ENCODE measurements at regions not wholly inside any gene's neighbourhood (a gene's known extent, or its start where the extent isn't known, plus 50 kb on each side); places are given as distances from the start of the nearest gene placed in this dataset.
"Not testable (repeated sequence)": the region's sequence is repeated elsewhere in the genome, so short reads cannot be mapped to it uniquely, and the experiment has no call there.

- not testable (repeated sequence) for TF ChIP-seq CTCF (IDR thresholded peaks at IDR 0.05 in 2 of 3, conservative IDR thresholded peaks at IDR 0.05 in 1 of 3; ENCODE audit: borderline replicate concordance in 1 of 3, insufficient read depth in 1 of 3, low read depth in 2 of 3, low read length in 2 of 3); FOSL1 (IDR thresholded peaks at IDR 0.05; ENCODE audit: low read depth); CEBPB (IDR thresholded peaks at IDR 0.05; ENCODE audit: low read depth); RAD21 (IDR thresholded peaks at IDR 0.05; ENCODE audit: low read depth); ZFX (IDR thresholded peaks at IDR 0.05); YY1 (IDR thresholded peaks at IDR 0.05; ENCODE audit: extremely low read depth, insufficient replicate concordance, low read depth, low read length); POLR2A (IDR thresholded peaks at IDR 0.05; ENCODE audit: borderline replicate concordance, extremely low read depth, insufficient read depth, insufficient read length); ZNF274 (IDR thresholded peaks at IDR 0.05; ENCODE audit: low read depth, low read length); SP1 (IDR thresholded peaks at IDR 0.05; ENCODE audit: low read depth); EZH2 (IDR thresholded peaks at IDR 0.05)
- TF ChIP-seq, protein P1, sequence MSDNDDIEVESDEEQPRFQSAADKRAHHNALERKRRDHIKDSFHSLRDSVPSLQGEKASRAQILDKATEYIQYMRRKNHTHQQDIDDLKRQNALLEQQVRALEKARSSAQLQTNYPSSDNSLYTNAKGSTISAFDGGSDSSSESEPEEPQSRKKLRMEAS (IDR thresholded peaks at IDR 0.05): not testable (repeated sequence)
Measured at GRCh38 chr7:10649120-10649519, 324.6 kb upstream of the PHF14 start.
